HEK293 (cell line): ENCODE measurements at regions not wholly inside any gene's neighbourhood (a gene's known extent, or its start where the extent isn't known, plus 50 kb on each side); places are given as distances from the start of the nearest gene placed in this dataset.

Source experiments
- CTCF ChIA-PET: fragments of 350-600 bp; formaldehyde crosslinking; extraction: SDS; loops from one replicate; lab custom pipeline; 2021; ENCODE audit warnings: antibody characterized with exemption; lab: Yijun Ruan, JAX
- POLR2A ChIA-PET: fragments of 300-600 bp; formaldehyde crosslinking; extraction: SDS; loops from one replicate; lab custom pipeline; 2020; ENCODE audit warnings: antibody characterized with exemption, inconsistent platforms; lab: Yijun Ruan, JAX
- H3K27ac ChIP-seq: fragments of 200-500 bp; sonication (Bioruptor generic); 2 replicates; pipeline ENCODE4 v1.5.1; 2014; ENCODE audit warnings: low read depth, low read length, control low read depth, inconsistent platforms; ENCODE audit errors: extremely low read depth
- H3K36me3 ChIP-seq, 2 experiments: fragments of 200-500 bp in 1 of 2; sonication (Bioruptor generic) in 1 of 2; 1 replicate in 1 of 2; 2 replicates in 1 of 2; pipeline ENCODE4 v1.5.1; 2014 to 2017; ENCODE audit warnings: inconsistent platforms in 2 of 2, low read length in 2 of 2; ENCODE audit not compliant: control insufficient read depth in 2 of 2, insufficient read depth in 1 of 2
- H3K4me1 ChIP-seq: fragments of 200-500 bp; sonication (Bioruptor generic); 2 replicates; pipeline ENCODE4 v1.5.1; 2014; ENCODE audit warnings: mild to moderate bottlenecking, low read length, inconsistent platforms; ENCODE audit not compliant: control insufficient read depth, insufficient read depth
- H3K4me3 ChIP-seq: 2 replicates; pipeline ENCODE4 v1.5.1; 2011; ENCODE audit warnings: low read depth, mild to moderate bottlenecking, control low read depth, low read length, moderate library complexity
- H3K9me3 ChIP-seq: fragments of 200-500 bp; sonication (Bioruptor generic); 2 replicates; pipeline ENCODE4 v1.5.1; 2014; ENCODE audit warnings: low read depth, low read length, inconsistent platforms; ENCODE audit not compliant: control insufficient read depth, insufficient read depth
- CTCF ChIP-seq: fragments of 450-650 bp; formaldehyde crosslinking; IDR thresholded peaks from 2 replicates; pipeline ENCODE4 v1.5.1; 2016; ENCODE audit warnings: missing biosample characterization, missing genetic modification characterization
- ELK4 ChIP-seq: IDR thresholded peaks from 2 replicates; pipeline ENCODE4 v1.6.1; 2011; ENCODE audit warnings: mild to moderate bottlenecking, low read depth, low read length, borderline replicate concordance
- SCRT2 ChIP-seq: fragments of 450-650 bp; formaldehyde crosslinking; IDR thresholded peaks from 2 replicates; pipeline ENCODE4 v1.5.1; 2016; ENCODE audit warnings: missing biosample characterization, missing genetic modification characterization
- YY2 ChIP-seq: fragments of 450-650 bp; formaldehyde crosslinking; IDR thresholded peaks from 2 replicates; pipeline ENCODE4 v1.5.1; 2016; ENCODE audit warnings: missing biosample characterization, missing genetic modification characterization
- ZBTB48 ChIP-seq: fragments of 450-650 bp; formaldehyde crosslinking; IDR thresholded peaks from 2 replicates; pipeline ENCODE4 v1.5.1; 2016; ENCODE audit warnings: missing biosample characterization, missing genetic modification characterization
- ZBTB8A ChIP-seq: fragments of 450-650 bp; formaldehyde crosslinking; IDR thresholded peaks from 2 replicates; pipeline ENCODE4 v1.5.1; 2016; ENCODE audit warnings: missing biosample characterization, missing genetic modification characterization
- ZFP3 ChIP-seq: fragments of 450-650 bp; formaldehyde crosslinking; IDR thresholded peaks from 2 replicates; pipeline ENCODE4 v1.5.1; 2016; ENCODE audit warnings: low read depth, missing biosample characterization, missing genetic modification characterization
- ZNF157 ChIP-seq: fragments of 450-650 bp; formaldehyde crosslinking; IDR thresholded peaks from 2 replicates; pipeline ENCODE4 v1.5.1; 2016; ENCODE audit warnings: missing biosample characterization, missing genetic modification characterization
- ZNF24 ChIP-seq: fragments of 450-650 bp; formaldehyde crosslinking; IDR thresholded peaks from 2 replicates; pipeline ENCODE4 v1.5.1; 2016; ENCODE audit warnings: missing biosample characterization, missing genetic modification characterization
- ZNF544 ChIP-seq: fragments of 450-650 bp; formaldehyde crosslinking; IDR thresholded peaks from 2 replicates; pipeline ENCODE4 v1.5.0; 2017; ENCODE audit warnings: missing biosample characterization, missing genetic modification characterization
- ZNF561 ChIP-seq: fragments of 450-650 bp; IDR thresholded peaks from 2 replicates; pipeline ENCODE4 v1.5.1; 2018; ENCODE audit warnings: missing biosample characterization, missing genetic modification characterization, borderline replicate concordance
- ZNF629 ChIP-seq: fragments of 450-650 bp; formaldehyde crosslinking; IDR thresholded peaks from 2 replicates; pipeline ENCODE4 v1.5.1; 2017; ENCODE audit warnings: missing biosample characterization, missing genetic modification characterization
- ZNF654 ChIP-seq: fragments of 450-650 bp; formaldehyde crosslinking; IDR thresholded peaks from 2 replicates; pipeline ENCODE4 v1.5.1; 2016; ENCODE audit warnings: low read depth, missing biosample characterization, missing genetic modification characterization
- ZNF701 ChIP-seq: fragments of 450-650 bp; formaldehyde crosslinking; IDR thresholded peaks from 2 replicates; pipeline ENCODE4 v1.5.1; 2016; ENCODE audit warnings: missing biosample characterization, missing genetic modification characterization
- ZXDB ChIP-seq: fragments of 450-650 bp; formaldehyde crosslinking; IDR thresholded peaks from 2 replicates; pipeline ENCODE4 v1.5.1; 2016; ENCODE audit warnings: missing biosample characterization, missing genetic modification characterization
- TF ChIP-seq, protein P1 (sequence below): fragments of 450-650 bp; formaldehyde crosslinking; IDR thresholded peaks from 2 replicates; pipeline ENCODE4 v1.5.1; 2017; ENCODE audit warnings: missing biosample characterization, missing genetic modification characterization
- TF ChIP-seq, protein P2 (sequence below): fragments of 450-650 bp; IDR thresholded peaks from 2 replicates; pipeline ENCODE4 v1.5.1; 2018; ENCODE audit warnings: missing biosample characterization, missing genetic modification characterization
- TF ChIP-seq, protein P3 (sequence below): fragments of 450-650 bp; formaldehyde crosslinking; IDR thresholded peaks from 2 replicates; pipeline ENCODE4 v1.5.1; 2016; ENCODE audit warnings: missing biosample characterization, missing genetic modification characterization

DNA sequence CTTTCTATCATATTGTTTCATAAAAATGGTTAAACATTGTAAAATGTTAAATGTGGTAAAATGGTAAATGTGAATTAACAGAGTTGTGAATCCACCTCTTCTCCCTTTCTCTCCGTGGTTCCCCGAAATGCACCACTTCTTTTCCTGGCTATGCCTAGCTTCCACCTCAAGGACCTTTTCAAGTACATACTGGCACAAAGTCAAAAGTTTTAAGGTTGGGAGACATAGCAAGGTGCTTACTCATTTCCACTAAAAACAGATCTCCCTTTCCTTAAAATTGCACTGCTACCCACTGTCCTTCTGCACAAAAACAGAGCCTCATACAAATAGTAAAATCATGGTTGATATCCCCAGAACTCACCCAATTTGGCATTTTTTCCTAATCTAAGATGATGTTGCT lies 558.2 kb downstream of the SLITRK6 start:
- no peak for TF ChIP-seq ZNF24 (tag by site-specific recombination)
- no peak for TF ChIP-seq YY2 (tag by site-specific recombination)
- TF ChIP-seq ZBTB48 (tag by site-specific recombination) = no peak
- TF ChIP-seq ZNF544 (tag by site-specific recombination) = no peak
- TF ChIP-seq, protein P1, sequence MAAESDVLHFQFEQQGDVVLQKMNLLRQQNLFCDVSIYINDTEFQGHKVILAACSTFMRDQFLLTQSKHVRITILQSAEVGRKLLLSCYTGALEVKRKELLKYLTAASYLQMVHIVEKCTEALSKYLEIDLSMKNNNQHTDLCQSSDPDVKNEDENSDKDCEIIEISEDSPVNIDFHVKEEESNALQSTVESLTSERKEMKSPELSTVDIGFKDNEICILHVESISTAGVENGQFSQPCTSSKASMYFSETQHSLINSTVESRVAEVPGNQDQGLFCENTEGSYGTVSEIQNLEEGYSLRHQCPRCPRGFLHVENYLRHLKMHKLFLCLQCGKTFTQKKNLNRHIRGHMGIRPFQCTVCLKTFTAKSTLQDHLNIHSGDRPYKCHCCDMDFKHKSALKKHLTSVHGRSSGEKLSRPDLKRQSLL (tag by site-specific recombination) = no peak
- no peak for TF ChIP-seq ZXDB (tag by site-specific recombination)
- TF ChIP-seq ZBTB8A = no peak
- no peak for TF ChIP-seq ZNF629
- TF ChIP-seq, protein P2, sequence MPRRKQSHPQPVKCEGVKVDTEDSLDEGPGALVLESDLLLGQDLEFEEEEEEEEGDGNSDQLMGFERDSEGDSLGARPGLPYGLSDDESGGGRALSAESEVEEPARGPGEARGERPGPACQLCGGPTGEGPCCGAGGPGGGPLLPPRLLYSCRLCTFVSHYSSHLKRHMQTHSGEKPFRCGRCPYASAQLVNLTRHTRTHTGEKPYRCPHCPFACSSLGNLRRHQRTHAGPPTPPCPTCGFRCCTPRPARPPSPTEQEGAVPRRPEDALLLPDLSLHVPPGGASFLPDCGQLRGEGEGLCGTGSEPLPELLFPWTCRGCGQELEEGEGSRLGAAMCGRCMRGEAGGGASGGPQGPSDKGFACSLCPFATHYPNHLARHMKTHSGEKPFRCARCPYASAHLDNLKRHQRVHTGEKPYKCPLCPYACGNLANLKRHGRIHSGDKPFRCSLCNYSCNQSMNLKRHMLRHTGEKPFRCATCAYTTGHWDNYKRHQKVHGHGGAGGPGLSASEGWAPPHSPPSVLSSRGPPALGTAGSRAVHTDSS (tag by site-specific recombination) = no peak
- TF ChIP-seq ZFP3 (tag by site-specific recombination) = no peak
- TF ChIP-seq SCRT2 (tag by site-specific recombination) = no peak
- TF ChIP-seq ZNF701 (tag by site-specific recombination) = no peak
- TF ChIP-seq ZNF561 (tag by site-specific recombination) = no peak
- TF ChIP-seq, protein P3, sequence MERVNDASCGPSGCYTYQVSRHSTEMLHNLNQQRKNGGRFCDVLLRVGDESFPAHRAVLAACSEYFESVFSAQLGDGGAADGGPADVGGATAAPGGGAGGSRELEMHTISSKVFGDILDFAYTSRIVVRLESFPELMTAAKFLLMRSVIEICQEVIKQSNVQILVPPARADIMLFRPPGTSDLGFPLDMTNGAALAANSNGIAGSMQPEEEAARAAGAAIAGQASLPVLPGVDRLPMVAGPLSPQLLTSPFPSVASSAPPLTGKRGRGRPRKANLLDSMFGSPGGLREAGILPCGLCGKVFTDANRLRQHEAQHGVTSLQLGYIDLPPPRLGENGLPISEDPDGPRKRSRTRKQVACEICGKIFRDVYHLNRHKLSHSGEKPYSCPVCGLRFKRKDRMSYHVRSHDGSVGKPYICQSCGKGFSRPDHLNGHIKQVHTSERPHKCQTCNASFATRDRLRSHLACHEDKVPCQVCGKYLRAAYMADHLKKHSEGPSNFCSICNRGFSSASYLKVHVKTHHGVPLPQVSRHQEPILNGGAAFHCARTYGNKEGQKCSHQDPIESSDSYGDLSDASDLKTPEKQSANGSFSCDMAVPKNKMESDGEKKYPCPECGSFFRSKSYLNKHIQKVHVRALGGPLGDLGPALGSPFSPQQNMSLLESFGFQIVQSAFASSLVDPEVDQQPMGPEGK = no peak
- TF ChIP-seq CTCF (tag by site-specific recombination) = no peak
- H3K9me3 ChIP-seq = no peaks in the 10 kb centered on the region
- H3K27ac ChIP-seq = no peak overlapping the region
- H3K4me3 ChIP-seq = no peak overlapping the region
- H3K36me3 ChIP-seq = no peaks in the 10 kb centered on the region
- H3K4me1 ChIP-seq = no peaks in the 10 kb centered on the region
- ChIA-PET POLR2A (interaction anchor here (0.5 kb wide), 1 partner anchor 379 kb away, joined by 3 read pairs; no protein-coding TSS in a partner anchor), CTCF (no interaction called here)

DNA sequence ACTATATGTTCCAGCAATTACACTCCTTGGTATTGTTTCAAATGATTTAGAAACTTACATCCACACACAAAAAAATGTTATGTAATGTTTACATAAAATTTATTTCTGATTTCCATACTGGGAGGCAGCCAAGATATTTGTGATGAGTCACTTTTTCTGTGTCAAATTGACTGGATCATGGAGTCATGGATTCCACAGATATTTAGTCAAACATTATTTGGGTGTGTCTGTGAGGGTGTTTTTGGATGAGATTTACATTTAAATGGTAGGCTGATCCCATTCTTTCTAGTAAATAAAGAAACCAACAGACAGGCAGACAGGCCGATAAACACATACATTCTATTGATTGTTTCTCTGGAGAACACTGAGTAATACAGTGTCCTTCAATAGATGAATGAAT lies 562.8 kb downstream of the SLITRK6 start:
- no peaks in the 10 kb centered on the region for H3K36me3 ChIP-seq
- ChIA-PET CTCF (no interaction called here), POLR2A (no interaction called here)
- no peak overlapping the region for H3K4me3 ChIP-seq
- no peak overlapping the region for H3K27ac ChIP-seq
- TF ChIP-seq ZNF654 (tag by site-specific recombination) (no peak), ZNF157 (tag by site-specific recombination) (no peak), ELK4 (no peak)
- H3K4me1 ChIP-seq = no peaks in the 10 kb centered on the region
- no peaks in the 10 kb centered on the region for H3K9me3 ChIP-seq
